HCT116 (cell line): ENCODE measurements at regions not wholly inside any gene's neighbourhood (a gene's known extent, or its start where the extent isn't known, plus 50 kb on each side); places are given as distances from the start of the nearest gene placed in this dataset.

Source experiments
- ATAC-seq: fragments of 200-7000 bp; cut with Tn5 transposase; 2 replicates; pipeline ENCODE4 v1.9.1; 2020; ENCODE audit warnings: mild to moderate bottlenecking, moderate library complexity
- BruUV-seq: library from RNA; stranded (reverse); fragments of 400-500 nt; replicated peaks from 2 replicates; lab custom pipeline; 2021; lab: Mats Ljungman, UMichigan
- CTCF ChIA-PET: fragments of 300-600 bp; sonication (Branson Sonifier 250); formaldehyde crosslinking; loops from one replicate; lab custom pipeline; 2021; ENCODE audit warnings: antibody characterized with exemption; lab: Charles Lee
- POLR2A ChIA-PET: fragments of 300-600, 350-600 bp; sonication (Branson Sonifier 250); formaldehyde crosslinking; loops from one replicate; lab custom pipeline; 2021; ENCODE audit warnings: antibody characterized with exemption; lab: Charles Lee
- RAD21 ChIA-PET, 2 experiments: fragments of 300-600 bp; sonication (Branson Sonifier 250); formaldehyde crosslinking; loops; one replicate each; lab custom pipeline; 2023; ENCODE audit warnings: low total read pairs in 2 of 2; ENCODE audit not compliant: uncharacterized antibody in 2 of 2, unreplicated experiment in 2 of 2, low non-redundant PET in 1 of 2; lab: Charles Lee
- DNase-seq: peaks from one replicate; pipeline ENCODE4 v3.0.0-alpha.2; 2010; ENCODE audit warnings: low read depth, low spot score
- H2AFZ ChIP-seq: fragments of 200-600 bp; shearing (Covaris generic), sonication (generic); 2 replicates; pipeline ENCODE4 v1.6.1; 2017; ENCODE audit warnings: low read depth, mixed run types, mixed read lengths, antibody characterized with exemption, low read length; ENCODE audit not compliant: poor library complexity, severe bottlenecking
- H3K27ac ChIP-seq: 2 replicates; pipeline ENCODE4 v1.5.1; 2012; ENCODE audit warnings: low read depth, low read length
- H3K27me3 ChIP-seq: fragments of 200-600 bp; sonication (generic); 2 replicates; pipeline ENCODE4 v1.6.1; 2016; ENCODE audit warnings: mixed run types, low read length, mixed read lengths; ENCODE audit not compliant: insufficient read depth
- H3K36me3 ChIP-seq, 2 experiments: fragments of 200-500 bp in 1 of 2; fragments of 200-600 bp in 1 of 2; sonication (Bioruptor generic) in 1 of 2; sonication (generic) in 1 of 2; 2 replicates each; pipeline versions ENCODE4 v1.5.1 to v1.6.1; 2014 to 2016; ENCODE audit warnings: low read length in 2 of 2, inconsistent platforms in 1 of 2, mixed read lengths in 1 of 2, mixed run types in 1 of 2; ENCODE audit not compliant: insufficient read depth in 2 of 2, control insufficient read depth in 1 of 2
- H3K4me1 ChIP-seq, 2 experiments: fragments of 200-600 bp in 1 of 2; sonication (generic) in 1 of 2; 2 replicates each; pipeline versions ENCODE4 v1.5.1 to v1.6.1; 2012 to 2017; ENCODE audit warnings: low read length in 2 of 2, inconsistent platforms in 1 of 2, mild to moderate bottlenecking in 1 of 2, mixed read lengths in 1 of 2, mixed run types in 1 of 2, moderate library complexity in 1 of 2; ENCODE audit not compliant: insufficient read depth in 2 of 2, control insufficient read depth in 1 of 2
- H3K4me2 ChIP-seq: fragments of 200-600 bp; sonication (generic); 2 replicates; pipeline ENCODE4 v1.6.1; 2017; ENCODE audit warnings: mixed run types, low read length, mixed read lengths
- H3K4me3 ChIP-seq, 2 experiments: fragments of 200-600 bp in 1 of 2; sonication (generic) in 1 of 2; replicated peaks in 1 of 2; 2 replicates each; pipeline ENCODE4 v1.5.1; 2011 to 2016; ENCODE audit warnings: low read length in 2 of 2, control low read depth in 1 of 2, low read depth in 1 of 2, mild to moderate bottlenecking in 1 of 2, mixed read lengths in 1 of 2, mixed run types in 1 of 2
- H3K79me2 ChIP-seq: fragments of 200-600 bp; sonication (generic); 2 replicates; pipeline ENCODE4 v1.6.1; 2017; ENCODE audit warnings: mild to moderate bottlenecking, mixed run types, low read length, moderate library complexity, mixed read lengths; ENCODE audit not compliant: insufficient read depth
- H3K9ac ChIP-seq: fragments of 200-600 bp; sonication (generic); 2 replicates; pipeline ENCODE4 v1.6.1; 2016; ENCODE audit warnings: low read length, mixed read lengths
- H3K9me2 ChIP-seq: fragments of 200-600 bp; sonication (generic), shearing (Covaris generic); 2 replicates; pipeline ENCODE4 v1.6.1; 2017; ENCODE audit warnings: mixed run types, mild to moderate bottlenecking, moderate library complexity; ENCODE audit not compliant: insufficient read depth
- H3K9me3 ChIP-seq, 2 experiments: fragments of 200-500 bp in 1 of 2; fragments of 200-600 bp in 1 of 2; sonication (Bioruptor generic) in 1 of 2; sonication (generic) in 1 of 2; 2 replicates each; pipeline ENCODE4 v1.6.1; 2014 to 2017; ENCODE audit warnings: low read length in 2 of 2, mixed read lengths in 2 of 2, inconsistent platforms in 1 of 2, low read depth in 1 of 2, mild to moderate bottlenecking in 1 of 2, mixed run types in 1 of 2, moderate library complexity in 1 of 2; ENCODE audit not compliant: control insufficient read depth in 1 of 2, insufficient read depth in 1 of 2
- H4K20me1 ChIP-seq: fragments of 200-600 bp; sonication (generic), shearing (Covaris generic); 2 replicates; pipeline ENCODE4 v1.6.1; 2017; ENCODE audit warnings: mixed run types, mild to moderate bottlenecking, moderate library complexity; ENCODE audit not compliant: insufficient read depth
- CBX3 ChIP-seq: IDR thresholded peaks from 2 replicates; pipeline ENCODE4 v1.6.1; 2012; ENCODE audit warnings: low read depth
- EZH2phosphoT487 ChIP-seq: fragments of 200-600 bp; IDR thresholded peaks from 2 replicates; pipeline ENCODE4 v1.6.1; 2018; ENCODE audit warnings: antibody characterized with exemption, borderline replicate concordance
- FOSL1 ChIP-seq: IDR thresholded peaks from 2 replicates; pipeline ENCODE4 v1.6.1; 2012; ENCODE audit warnings: low read depth
- POLR2AphosphoS5 ChIP-seq: IDR thresholded peaks from 2 replicates; pipeline ENCODE4 v1.6.1; 2011; ENCODE audit warnings: mild to moderate bottlenecking, low read depth, low read length, moderate library complexity
- RAD21 ChIP-seq: IDR thresholded peaks from 2 replicates; pipeline ENCODE4 v1.6.1; 2012; ENCODE audit warnings: low read depth, mild to moderate bottlenecking
- SP1 ChIP-seq: IDR thresholded peaks from 2 replicates; pipeline ENCODE4 v1.6.1; 2012; ENCODE audit warnings: low read depth
- TCF7L2 ChIP-seq: IDR thresholded peaks from 2 replicates; pipeline ENCODE4 v1.7.0; 2011; ENCODE audit warnings: borderline replicate concordance, inconsistent platforms; ENCODE audit not compliant: insufficient read depth, insufficient read length; ENCODE audit errors: extremely low read depth
- ZFX ChIP-seq: fragments of 450-650 bp; IDR thresholded peaks from 2 replicates; pipeline ENCODE4 v1.6.1; 2017
- ZNF274 ChIP-seq: fragments of 200-500 bp; sonication (Bioruptor generic); IDR thresholded peaks from 2 replicates; pipeline ENCODE4 v1.6.1; 2014; ENCODE audit warnings: mild to moderate bottlenecking, low read depth, low read length, inconsistent platforms
- intact Hi-C: fragments of 100-400 bp; cut with micrococcal nuclease; formaldehyde crosslinking; loops from 2 replicates; pipeline ENCODE4 v1.10.0; 2022
- TF ChIP-seq, protein P1 (sequence below): IDR thresholded peaks from 2 replicates; pipeline ENCODE4 v1.6.1; 2012
- TF ChIP-seq, protein P2 (sequence below): IDR thresholded peaks from 2 replicates; pipeline ENCODE4 v1.6.1; 2012; ENCODE audit warnings: low read depth

DNA sequence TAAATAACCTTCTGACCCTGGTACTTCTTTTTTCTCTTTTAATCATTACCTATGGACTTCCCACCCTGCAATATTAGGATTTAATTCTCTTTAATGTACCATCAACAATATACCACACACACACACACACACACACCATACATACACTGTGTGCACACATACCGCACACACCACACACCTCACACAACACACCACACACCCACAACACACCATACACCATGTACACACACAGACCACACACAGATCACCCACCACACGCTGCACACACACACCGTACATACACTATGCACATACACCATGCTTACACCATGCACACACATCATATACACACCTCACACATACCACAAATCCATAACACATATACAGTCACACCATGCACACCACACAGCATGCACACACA is 57.4 kb upstream of the MAP3K4 start:
- ChIA-PET POLR2A (no interaction called here), CTCF (interaction anchor here (1.0 kb wide), 1 partner anchor 437 kb away, joined by 4 read pairs; no protein-coding TSS in a partner anchor), RAD21 (no interaction called here)
- Histone ChIP-seq H3K9me3 (no peaks in the 10 kb centered on the region), H3K36me3 (no peaks in the 10 kb centered on the region), H3K27me3 (no peaks in the 10 kb centered on the region), H3K9me2 (no peaks in the 10 kb centered on the region), H2AFZ (no peak overlapping the region), H3K79me2 (no peaks in the 10 kb centered on the region), H3K27ac (no peak overlapping the region), H3K4me2 (no peak overlapping the region), H3K4me3 (no peak overlapping the region), H4K20me1 (no peaks in the 10 kb centered on the region), H3K9ac (no peak overlapping the region), H3K4me1 (no peaks in the 10 kb centered on the region)
- ATAC-seq (no peak), DNase-seq (no peak)
- BruUV-seq = no TSS peak
- intact Hi-C loops = loop anchor here (5.0 to 10.0 kb wide), 3 partner anchors 58 to 213 kb away; partner anchors contain the start of gene MAP3K4
- TF ChIP-seq EZH2phosphoT487 (no peak), TCF7L2 (no peak), ZNF274 (no peak), SP1 (no peak), FOSL1 (no peak), RAD21 (no peak), ZFX (no peak), POLR2AphosphoS5 (no peak), CBX3 (no peak)
- TF ChIP-seq, protein P1, sequence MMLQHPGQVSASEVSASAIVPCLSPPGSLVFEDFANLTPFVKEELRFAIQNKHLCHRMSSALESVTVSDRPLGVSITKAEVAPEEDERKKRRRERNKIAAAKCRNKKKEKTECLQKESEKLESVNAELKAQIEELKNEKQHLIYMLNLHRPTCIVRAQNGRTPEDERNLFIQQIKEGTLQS = no peak
- TF ChIP-seq, protein P2, sequence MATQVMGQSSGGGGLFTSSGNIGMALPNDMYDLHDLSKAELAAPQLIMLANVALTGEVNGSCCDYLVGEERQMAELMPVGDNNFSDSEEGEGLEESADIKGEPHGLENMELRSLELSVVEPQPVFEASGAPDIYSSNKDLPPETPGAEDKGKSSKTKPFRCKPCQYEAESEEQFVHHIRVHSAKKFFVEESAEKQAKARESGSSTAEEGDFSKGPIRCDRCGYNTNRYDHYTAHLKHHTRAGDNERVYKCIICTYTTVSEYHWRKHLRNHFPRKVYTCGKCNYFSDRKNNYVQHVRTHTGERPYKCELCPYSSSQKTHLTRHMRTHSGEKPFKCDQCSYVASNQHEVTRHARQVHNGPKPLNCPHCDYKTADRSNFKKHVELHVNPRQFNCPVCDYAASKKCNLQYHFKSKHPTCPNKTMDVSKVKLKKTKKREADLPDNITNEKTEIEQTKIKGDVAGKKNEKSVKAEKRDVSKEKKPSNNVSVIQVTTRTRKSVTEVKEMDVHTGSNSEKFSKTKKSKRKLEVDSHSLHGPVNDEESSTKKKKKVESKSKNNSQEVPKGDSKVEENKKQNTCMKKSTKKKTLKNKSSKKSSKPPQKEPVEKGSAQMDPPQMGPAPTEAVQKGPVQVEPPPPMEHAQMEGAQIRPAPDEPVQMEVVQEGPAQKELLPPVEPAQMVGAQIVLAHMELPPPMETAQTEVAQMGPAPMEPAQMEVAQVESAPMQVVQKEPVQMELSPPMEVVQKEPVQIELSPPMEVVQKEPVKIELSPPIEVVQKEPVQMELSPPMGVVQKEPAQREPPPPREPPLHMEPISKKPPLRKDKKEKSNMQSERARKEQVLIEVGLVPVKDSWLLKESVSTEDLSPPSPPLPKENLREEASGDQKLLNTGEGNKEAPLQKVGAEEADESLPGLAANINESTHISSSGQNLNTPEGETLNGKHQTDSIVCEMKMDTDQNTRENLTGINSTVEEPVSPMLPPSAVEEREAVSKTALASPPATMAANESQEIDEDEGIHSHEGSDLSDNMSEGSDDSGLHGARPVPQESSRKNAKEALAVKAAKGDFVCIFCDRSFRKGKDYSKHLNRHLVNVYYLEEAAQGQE = no peak
